NCI-H2029 treated with DMSO at 0.1 percent for 48 hours (cell line): ENCODE measurements at regions not wholly inside any gene's neighbourhood (a gene's known extent, or its start where the extent isn't known, plus 50 kb on each side); places are given as distances from the start of the nearest gene placed in this dataset.

Experiments used
- DNase-seq: peaks from one replicate; lab custom pipeline; 2025; lab: John Stamatoyannopoulos, UW

GRCh38 chr3:83894223-83894622 lies 1064.6 kb upstream of the CADM2 start:
- no peak for DNase-seq

GRCh38 chr3:83895892-83896291 lies 1062.9 kb upstream of the CADM2 start:
- DNase-seq = no peak

GRCh38 chr3:83902787-83903533 lies 1055.8 kb upstream of the CADM2 start:
- no peak for DNase-seq

GRCh38 chr3:83913381-83913780 lies 1045.4 kb upstream of the CADM2 start:
- no peak for DNase-seq

- no peak for DNase-seq
Measured at GRCh38 chr3:83926291-83926690, 1032.5 kb upstream of the CADM2 start.

GRCh38 chr3:83928391-83928790 lies 1030.4 kb upstream of the CADM2 start:
- DNase-seq = no peak

- DNase-seq = no peak
Measured at GRCh38 chr3:83928903-83929302, 1029.9 kb upstream of the CADM2 start.

GRCh38 chr3:83934192-83935021 lies 1024.4 kb upstream of the CADM2 start:
- no peak for DNase-seq

- DNase-seq = no peak
Measured at GRCh38 chr3:83938491-83938890, 1020.3 kb upstream of the CADM2 start.

GRCh38 chr3:83941990-83942745 lies 1016.6 kb upstream of the CADM2 start:
- DNase-seq = no peak

GRCh38 chr3:83946049-83946448 lies 1012.7 kb upstream of the CADM2 start:
- no peak for DNase-seq

GRCh38 chr3:83946554-83946953 lies 1012.2 kb upstream of the CADM2 start:
- DNase-seq = no peak

- DNase-seq = no peak
Measured at GRCh38 chr3:83948771-83949170, 1010.0 kb upstream of the CADM2 start.

GRCh38 chr3:83953417-83954089 lies 1005.2 kb upstream of the CADM2 start:
- DNase-seq = no peak

- DNase-seq = no peak
Measured at GRCh38 chr3:83956431-83956830, 1002.4 kb upstream of the CADM2 start.

GRCh38 chr3:83968356-83968755 lies 990.4 kb upstream of the CADM2 start:
- no peak for DNase-seq

- DNase-seq = no peak
Measured at GRCh38 chr3:83971666-83972065, 987.1 kb upstream of the CADM2 start.

GRCh38 chr3:84008623-84009022 lies 950.2 kb upstream of the CADM2 start:
- no peak for DNase-seq

GRCh38 chr3:84023842-84024241 lies 934.9 kb upstream of the CADM2 start:
- DNase-seq = no peak

GRCh38 chr3:84039099-84039498 lies 919.7 kb upstream of the CADM2 start:
- no peak for DNase-seq

GRCh38 chr3:84042399-84043106 lies 916.2 kb upstream of the CADM2 start:
- DNase-seq = no peak
